Activated T-cell treated with anti-CD3 and anti-CD28 coated beads, Interleukin-2, amount 50 U/mL, for 48 hours (primary cell): ENCODE measurements at regions not wholly inside any gene's neighbourhood (a gene's known extent, or its start where the extent isn't known, plus 50 kb on each side); places are given as distances from the start of the nearest gene placed in this dataset.

ENCODE experiments used
- DNase-seq, 2 experiments: peaks; one replicate each; pipeline ENCODE4 v3.0.0-alpha.2; 2020

DNA sequence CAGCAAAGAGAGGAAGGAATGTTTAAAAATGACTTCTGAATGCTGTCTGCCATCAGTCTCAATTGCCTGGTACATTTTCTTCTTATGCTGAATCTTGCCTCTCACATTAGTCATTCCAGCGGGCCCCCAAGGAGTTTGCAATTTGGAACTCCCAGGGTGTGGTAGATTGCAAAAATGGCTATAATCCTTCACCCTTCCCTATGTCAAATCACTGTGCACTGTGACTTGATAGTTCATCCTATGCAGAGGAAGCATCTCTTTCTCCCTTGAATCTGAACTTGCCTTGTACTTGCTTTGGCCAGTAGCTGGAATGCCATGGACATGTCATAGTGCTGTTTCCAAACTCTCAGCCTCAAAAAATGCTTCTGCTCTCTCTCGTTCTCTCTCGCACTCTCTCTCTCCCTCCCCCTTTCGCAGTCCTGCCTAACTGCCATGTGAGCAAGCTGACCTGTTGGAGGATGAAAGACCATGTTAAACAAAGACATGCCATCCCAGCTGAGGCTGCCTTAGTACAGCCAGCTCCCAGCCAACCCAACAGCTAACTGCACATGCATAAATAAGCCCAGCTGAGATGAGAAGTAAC, 284.0 kb upstream of the TLE4 start:
- DNase-seq, result no peak

- DNase-seq, result no peak
Observed at GRCh38 chr9:79289856-79290255, 281.9 kb upstream of the TLE4 start.

GRCh38 chr9:79292731-79293280, 279.0 kb upstream of the TLE4 start:
- no peak for DNase-seq

DNA sequence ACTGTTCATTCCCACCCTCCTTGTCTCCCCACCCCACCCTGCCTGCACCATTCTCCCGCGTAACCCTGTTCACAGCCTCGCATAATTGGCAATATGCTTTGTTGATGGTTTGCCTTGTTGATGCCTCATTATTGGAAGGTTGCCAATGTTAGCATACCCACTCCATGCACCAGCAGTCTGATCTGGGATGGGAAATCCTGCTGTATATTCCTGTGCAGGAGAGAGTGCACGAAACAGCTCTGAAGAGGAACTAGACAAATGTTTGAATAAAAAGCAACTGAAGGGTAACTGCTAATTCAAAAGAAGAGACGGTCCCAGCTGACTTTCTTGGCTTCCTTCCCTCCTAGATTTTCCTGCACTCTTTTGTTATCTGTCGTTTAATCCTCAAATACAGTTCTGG, 271.7 kb upstream of the TLE4 start:
- no peak for DNase-seq

DNA sequence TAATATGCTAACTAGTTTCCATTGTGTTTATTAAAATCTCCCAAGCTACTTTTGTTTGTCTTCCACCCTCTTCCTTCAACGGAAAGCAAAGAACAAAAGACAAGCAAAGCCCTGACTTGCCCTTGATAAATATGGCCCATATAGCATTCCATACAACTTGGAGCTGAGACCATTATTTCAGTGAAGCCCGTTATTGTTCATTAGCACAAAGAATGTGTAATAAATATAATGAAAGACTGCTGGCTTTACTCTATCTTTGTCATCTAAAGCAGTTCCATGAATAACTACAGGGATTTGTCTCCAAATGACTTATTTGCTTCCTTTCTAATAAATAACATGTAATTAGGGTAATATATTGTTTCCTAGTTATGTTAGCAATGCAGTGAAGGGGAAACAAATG, 270.7 kb upstream of the TLE4 start:
- DNase-seq, result no peak

DNA sequence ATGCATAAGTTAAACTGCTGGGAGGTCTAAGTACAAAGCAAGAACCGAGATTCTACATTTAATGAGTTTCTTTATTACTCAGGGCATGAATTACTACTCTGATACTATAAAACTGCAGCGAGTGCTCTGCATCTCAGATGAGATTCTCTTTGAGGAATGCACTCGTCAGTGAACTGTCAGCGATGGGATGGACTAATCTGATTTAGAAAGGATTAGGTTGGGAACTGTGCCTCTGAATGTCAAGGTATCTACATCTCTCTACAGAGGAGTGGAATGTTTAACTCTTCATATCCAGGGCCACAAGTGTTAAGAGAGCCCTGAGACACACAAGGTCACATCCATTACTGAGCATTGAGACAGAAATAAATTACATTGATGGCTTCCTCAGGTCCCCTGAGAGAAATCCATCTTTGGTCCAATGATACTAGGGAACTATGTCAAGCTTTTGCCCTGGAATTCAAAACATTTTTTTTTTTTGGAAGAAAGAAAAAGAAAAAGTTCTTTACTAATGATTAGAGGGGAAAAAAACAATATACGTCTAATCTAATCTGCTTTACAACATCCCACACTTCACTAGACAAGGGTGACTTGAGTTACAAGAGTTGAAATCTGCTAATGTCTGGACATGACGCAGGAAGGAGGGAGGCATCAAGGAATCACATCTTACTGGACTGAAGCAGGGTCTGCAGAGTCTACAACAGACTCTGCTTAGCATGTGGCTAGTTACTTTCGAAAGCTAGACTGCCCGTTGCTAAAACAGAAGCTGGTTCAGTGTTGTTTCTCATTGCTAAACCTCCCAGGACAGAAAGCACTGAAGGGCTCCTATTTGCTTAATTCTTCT, 270.0 kb upstream of the TLE4 start:
- no peak for DNase-seq

GRCh38 chr9:79302569-79302968, 269.2 kb upstream of the TLE4 start:
- no peak for DNase-seq

- no peak for DNase-seq
Observed at GRCh38 chr9:79308012-79308411, 263.8 kb upstream of the TLE4 start.

DNA sequence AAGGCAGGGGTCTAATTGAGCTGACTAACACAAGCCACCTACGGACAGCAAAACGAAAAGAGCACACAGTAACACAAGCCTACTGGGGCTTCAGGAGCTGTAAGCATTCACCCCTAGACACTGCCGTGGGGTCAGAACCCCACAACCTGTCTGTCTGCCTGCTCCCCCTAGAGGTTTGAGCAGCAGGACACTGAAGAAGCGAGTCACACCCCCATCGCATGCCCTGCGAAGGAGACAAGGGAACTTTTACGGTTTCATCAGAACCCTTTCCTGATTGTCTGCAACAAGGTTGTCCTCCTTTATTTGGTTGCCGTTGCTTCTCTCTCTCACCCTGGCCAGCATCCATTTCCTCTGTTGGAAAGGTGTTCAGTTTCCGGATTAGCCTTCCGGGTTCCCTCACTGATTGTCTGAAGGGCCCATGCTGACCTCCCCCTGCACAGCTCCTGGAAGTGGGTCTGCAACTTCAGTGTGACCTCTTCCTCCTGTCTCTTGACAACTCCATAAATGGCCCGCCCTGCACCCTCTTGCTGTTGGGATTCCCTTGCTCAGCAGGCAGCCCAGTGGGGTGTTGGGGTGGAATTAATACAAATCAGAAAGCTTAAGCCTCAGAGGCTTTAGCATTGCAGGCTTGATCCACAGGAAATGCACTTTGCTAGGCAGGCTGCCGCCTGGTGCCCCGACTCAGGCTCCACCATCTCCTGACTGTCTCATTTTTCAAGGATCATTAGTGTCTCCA, 258.9 kb upstream of the TLE4 start:
- DNase-seq, result no peak

- no peak for DNase-seq
Observed at GRCh38 chr9:79325501-79325900, 246.3 kb upstream of the TLE4 start.

DNA sequence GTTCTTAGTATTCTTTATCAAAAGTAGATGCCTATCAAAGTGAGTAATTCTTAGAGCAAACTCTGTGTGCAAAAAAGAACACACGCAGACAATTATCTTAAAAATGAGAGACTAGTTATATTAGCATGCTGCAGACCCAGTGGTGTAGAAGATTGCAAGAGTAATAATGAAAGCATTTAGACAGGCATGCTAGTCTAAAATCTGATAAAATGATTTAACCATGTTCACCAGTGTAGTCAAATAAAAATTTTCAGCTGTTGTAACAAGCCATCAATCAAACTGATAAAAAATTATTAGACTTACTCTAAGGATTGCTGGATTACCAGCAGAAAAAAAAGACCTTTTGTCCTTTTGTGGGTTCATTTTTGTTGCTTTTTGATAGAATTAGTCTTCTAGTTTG, 241.9 kb upstream of the TLE4 start:
- no peak for DNase-seq

GRCh38 chr9:79334001-79334400, 237.8 kb upstream of the TLE4 start:
- DNase-seq, result no peak

- DNase-seq, result no peak
Observed at GRCh38 chr9:79334711-79335110, 237.1 kb upstream of the TLE4 start.

DNA sequence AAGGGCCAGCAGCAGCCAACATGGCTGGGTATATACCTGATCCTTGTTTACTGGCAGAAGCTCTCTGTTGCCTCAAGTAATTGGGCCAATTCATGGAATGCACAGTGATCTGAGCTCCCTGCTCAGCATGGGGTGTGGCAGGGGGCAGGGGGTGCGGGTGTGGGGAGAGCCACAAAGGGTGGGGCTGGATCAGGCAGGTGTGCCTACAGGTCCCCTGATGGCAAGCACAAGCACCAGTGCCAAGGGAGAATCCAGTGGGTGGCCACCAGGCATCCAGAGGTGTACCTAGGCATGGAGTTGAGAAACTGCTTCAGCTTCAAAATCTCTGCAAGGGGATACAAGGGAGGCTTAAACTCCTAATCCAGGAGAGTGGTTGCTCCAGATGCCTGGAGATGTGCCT, 235.8 kb upstream of the TLE4 start:
- DNase-seq, result no peak

DNA sequence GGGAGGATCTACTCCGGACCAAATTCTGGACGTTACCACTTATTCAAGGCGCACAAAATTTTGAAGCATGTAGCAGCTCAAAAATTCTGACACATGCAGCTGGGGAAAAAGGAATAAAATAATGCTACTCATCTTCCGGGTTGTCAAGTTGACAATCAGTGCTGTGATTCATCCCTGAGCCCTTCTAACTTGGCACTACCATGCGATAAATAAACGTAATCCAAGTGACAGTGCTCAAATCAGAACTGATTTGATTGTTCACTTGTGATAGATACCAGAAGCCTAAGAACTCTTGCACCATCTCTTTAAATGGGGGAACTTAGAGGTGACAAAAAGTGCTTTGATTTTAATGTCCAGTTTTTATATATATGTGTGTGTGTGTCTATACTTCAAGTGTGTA, 230.2 kb upstream of the TLE4 start:
- DNase-seq, result no peak

DNA sequence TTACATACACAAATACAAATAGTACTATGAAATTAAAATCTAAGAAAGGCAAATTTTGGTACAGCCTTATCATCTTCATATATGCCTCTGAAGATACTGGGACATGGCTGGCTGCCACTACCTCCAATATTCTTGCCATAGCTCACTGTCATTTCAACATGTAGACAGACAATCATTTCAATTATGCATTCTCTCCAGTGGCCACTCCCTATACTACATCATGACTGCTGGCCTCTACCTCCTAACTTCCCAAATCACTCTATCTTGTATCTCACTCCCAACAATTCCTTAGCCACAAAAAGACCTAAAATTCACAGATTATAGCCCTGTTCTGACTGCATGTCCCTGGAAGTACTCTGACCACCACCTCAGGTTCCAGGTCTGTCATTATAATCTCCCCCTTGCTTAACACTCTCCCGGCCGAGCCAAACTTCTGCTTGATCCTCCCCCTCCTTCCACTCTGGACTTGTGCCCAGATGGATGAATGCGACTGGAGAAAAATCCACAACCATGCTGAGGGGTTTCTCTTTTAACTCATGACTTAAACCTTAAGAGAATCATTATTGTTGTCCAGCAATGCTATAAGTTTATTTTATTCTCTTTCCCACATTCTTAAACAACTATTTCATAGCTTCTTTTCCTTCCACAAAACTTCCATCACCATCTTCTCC, 225.3 kb upstream of the TLE4 start:
- DNase-seq, result no peak

- DNase-seq, result no peak
Observed at GRCh38 chr9:79352322-79352721, 219.4 kb upstream of the TLE4 start.

DNA sequence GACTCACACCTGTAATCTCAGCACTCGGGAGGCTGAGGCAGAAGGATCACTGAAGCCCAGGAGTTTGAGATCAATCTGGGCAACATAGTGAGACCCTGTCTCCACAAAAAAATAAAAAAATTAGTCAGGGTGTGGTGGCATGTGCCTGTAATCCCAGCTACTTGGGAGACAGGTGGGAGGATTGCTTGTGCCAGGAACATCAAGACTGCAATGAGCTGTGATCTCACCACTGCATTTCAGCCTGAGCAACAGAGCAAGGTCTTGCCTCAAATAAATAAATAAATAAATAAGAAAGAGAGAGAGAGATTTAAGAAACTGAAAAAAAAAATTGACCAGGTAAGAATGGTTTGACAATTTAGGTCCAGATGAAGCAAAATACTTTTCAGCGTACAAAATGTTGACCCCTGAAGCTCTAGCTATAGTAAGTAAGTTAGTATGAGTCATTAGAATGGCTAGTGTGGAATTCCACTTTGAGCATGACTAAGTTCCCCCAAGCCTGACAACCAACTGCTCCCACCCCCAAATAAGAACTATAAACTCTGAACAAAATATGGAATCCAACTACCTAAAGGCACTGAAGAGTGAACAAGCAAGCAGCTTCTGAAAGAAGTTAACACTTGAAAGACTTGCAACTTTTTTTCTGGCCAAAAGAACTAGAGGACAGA, 217.8 kb upstream of the TLE4 start:
- DNase-seq, result no peak

DNA sequence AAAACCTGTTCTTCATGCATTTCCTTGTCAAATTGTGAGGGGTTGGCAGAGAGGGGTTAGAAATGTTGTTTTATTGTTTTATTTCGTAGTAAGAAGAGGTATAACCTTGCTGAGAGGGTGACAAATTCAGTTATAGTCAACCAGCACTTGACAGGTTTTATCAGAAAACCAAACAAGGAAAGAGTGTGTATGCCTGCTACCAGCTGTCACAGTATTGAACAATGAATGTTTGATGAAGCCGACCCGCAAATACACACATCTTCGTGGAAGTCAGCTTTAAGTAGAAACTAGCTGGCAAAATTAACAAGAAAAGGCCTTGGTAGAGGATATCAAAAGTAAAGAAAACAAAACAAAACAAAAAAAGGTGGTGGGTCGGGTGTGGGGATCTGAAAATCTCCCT, 214.6 kb upstream of the TLE4 start:
- no peak for DNase-seq

- DNase-seq, result no peak
Observed at GRCh38 chr9:79357616-79358015, 214.1 kb upstream of the TLE4 start.

GRCh38 chr9:79360387-79361347, 211.1 kb upstream of the TLE4 start:
- DNase-seq, result no peak
